ENCODE measurements at regions not wholly inside any gene's neighbourhood (a gene's known extent, or its start where the extent isn't known, plus 50 kb on each side); places are given as distances from the start of the nearest gene placed in this dataset.
"Not testable (repeated sequence)": the region's sequence is repeated elsewhere in the genome, so short reads cannot be mapped to it uniquely, and the experiment has no call there.

GRCh38 chr6:140201787-140202458, 827.5 kb upstream of the CITED2 start:
- H3K36me3 ChIP-seq (replicated peaks in 1 of 2): no peaks in the 10 kb centered on the region
- TF ChIP-seq CTCF (IDR thresholded peaks at IDR 0.05) (no peak), POLR2A (IDR thresholded peaks at IDR 0.05) (no peak)
- H3K27ac ChIP-seq: no peak overlapping the region
- H3K9me3 ChIP-seq (replicated peaks in 1 of 3): peaks cover 0 to 7% (median 0%) of the 10 kb centered on the region in 3 donors
- H3K4me3 ChIP-seq: no peak overlapping the region
- intact Hi-C loops (cut with DNase I): no loop called here
- no peak for DNase-seq
- 92 to 98% (median 95%) methylated on average over 1 of the region's 1 CpG for WGBS, 4 donors
- H3K4me1 ChIP-seq (replicated peaks in 1 of 2): peaks cover 0 to 13% of the 10 kb centered on the region in 2 donors
- no peaks in the 10 kb centered on the region for H3K27me3 ChIP-seq

- intact Hi-C loops (cut with DNase I): no loop called here
- WGBS, 4 donors: 88 to 99% (median 93%) methylated on average over 2 of the region's 2 CpGs
- peaks cover 0 to 22% (median 13%) of the 10 kb centered on the region in 3 donors for H3K9me3 ChIP-seq (replicated peaks in 1 of 3)
- no peak for TF ChIP-seq POLR2A (IDR thresholded peaks at IDR 0.05)
- no peak for TF ChIP-seq CTCF (IDR thresholded peaks at IDR 0.05)
- H3K4me3 ChIP-seq: no peak overlapping the region
- no peak for DNase-seq
- H3K4me1 ChIP-seq (replicated peaks in 1 of 2): no peaks in the 10 kb centered on the region
- no peaks in the 10 kb centered on the region for H3K27me3 ChIP-seq
- no peak overlapping the region for H3K27ac ChIP-seq
- H3K36me3 ChIP-seq (replicated peaks in 1 of 2): no peaks in the 10 kb centered on the region
These were observed 818.8 kb upstream of the CITED2 start for GRCh38 chr6:140193269-140193668.

- H3K4me1 ChIP-seq (replicated peaks in 1 of 2): no peaks in the 10 kb centered on the region
- TF ChIP-seq CTCF (IDR thresholded peaks at IDR 0.05) (no peak), POLR2A (IDR thresholded peaks at IDR 0.05) (no peak)
- no peak overlapping the region for H3K27ac ChIP-seq
- no peaks in the 10 kb centered on the region for H3K36me3 ChIP-seq (replicated peaks in 1 of 2)
- WGBS, 4 donors: 92 to 100% (median 94%) methylated on average over 1 of the region's 1 CpG
- no peaks in the 10 kb centered on the region for H3K27me3 ChIP-seq
- DNase-seq: no peak
- intact Hi-C loops (cut with DNase I): no loop called here
- H3K4me3 ChIP-seq: no peak overlapping the region
- peaks cover 0 to 22% (median 13%) of the 10 kb centered on the region in 3 donors for H3K9me3 ChIP-seq (replicated peaks in 1 of 3)
These were observed 817.6 kb upstream of the CITED2 start for GRCh38 chr6:140192018-140192417.

- H3K4me1 ChIP-seq (replicated peaks in 1 of 2); H3K27me3 ChIP-seq; H3K36me3 ChIP-seq (replicated peaks in 1 of 2); H3K4me3 ChIP-seq; intact Hi-C loops (cut with DNase I); DNase-seq; H3K27ac ChIP-seq: not testable (repeated sequence)
- WGBS, 4 donors: 80 to 92% (median 90%) methylated on average over 1 of the region's 1 CpG
- H3K9me3 ChIP-seq (replicated peaks in 1 of 3): peaks cover 0 to 22% (median 12%) of the 10 kb centered on the region in 3 donors
These were observed 814.8 kb upstream of the CITED2 start for GRCh38 chr6:140189263-140189662.

- no peak for DNase-seq
- intact Hi-C loops (cut with DNase I): no loop called here
- H3K9me3 ChIP-seq (replicated peaks in 1 of 3): no peaks in the 10 kb centered on the region
- no peak overlapping the region for H3K4me3 ChIP-seq
- H3K36me3 ChIP-seq (replicated peaks in 1 of 2): no peaks in the 10 kb centered on the region
- no peaks in the 10 kb centered on the region for H3K27me3 ChIP-seq
- H3K4me1 ChIP-seq (replicated peaks in 1 of 2): no peaks in the 10 kb centered on the region
- H3K27ac ChIP-seq: no peak overlapping the region
- no peak for TF ChIP-seq CTCF (IDR thresholded peaks at IDR 0.05)
- no peak for TF ChIP-seq POLR2A (IDR thresholded peaks at IDR 0.05)
These were observed 811.5 kb upstream of the CITED2 start for GRCh38 chr6:140185991-140186390.
